GM23338 (cell line): ENCODE measurements at regions not wholly inside any gene's neighbourhood (a gene's known extent, or its start where the extent isn't known, plus 50 kb on each side); places are given as distances from the start of the nearest gene placed in this dataset.

ENCODE experiments used
- ATAC-seq: fragments of 200-7000 bp; cut with Tn5 transposase; 3 replicates; pipeline ENCODE4 v1.9.1; 2020
- DNase-seq: peaks from one replicate; pipeline ENCODE4 v3.0.0-alpha.2; 2015; ENCODE audit warnings: low spot score
- H2AFZ ChIP-seq: fragments of 200-600 bp; sonication (generic); 2 replicates; pipeline ENCODE4 v1.8.0; 2016; ENCODE audit warnings: antibody characterized with exemption, mild to moderate bottlenecking, moderate library complexity
- H3F3A ChIP-seq: fragments of 200-600 bp; sonication (generic); replicated peaks from 2 replicates; pipeline ENCODE4 v1.8.0; 2017; ENCODE audit warnings: antibody characterized with exemption, mixed run types, low read depth
- H3K27ac ChIP-seq: fragments of 200-600 bp; sonication (generic); 2 replicates; pipeline ENCODE4 v1.6.1; 2016; ENCODE audit warnings: low read depth
- H3K27me3 ChIP-seq: fragments of 200-600 bp; sonication (generic); 2 replicates; pipeline ENCODE4 v1.8.0; 2016; ENCODE audit warnings: mild to moderate bottlenecking, mixed run types, moderate library complexity; ENCODE audit not compliant: insufficient read depth
- H3K36me3 ChIP-seq: fragments of 200-600 bp; sonication (generic); 2 replicates; pipeline ENCODE4 v1.8.0; 2016; ENCODE audit warnings: mild to moderate bottlenecking; ENCODE audit not compliant: insufficient read depth
- H3K4me1 ChIP-seq: fragments of 200-600 bp; sonication (generic); 2 replicates; pipeline ENCODE4 v1.8.0; 2016; ENCODE audit warnings: mild to moderate bottlenecking, moderate library complexity; ENCODE audit not compliant: insufficient read depth
- H3K4me2 ChIP-seq: fragments of 200-600 bp; sonication (generic); 2 replicates; pipeline ENCODE4 v1.7.1; 2017; ENCODE audit warnings: mixed run types
- H3K4me3 ChIP-seq: fragments of 200-600 bp; sonication (generic); 2 replicates; pipeline ENCODE4 v1.6.1; 2016; ENCODE audit warnings: mixed run types
- H3K79me2 ChIP-seq: fragments of 200-600 bp; sonication (generic); replicated peaks from 2 replicates; pipeline ENCODE4 v1.8.0; 2017; ENCODE audit warnings: mild to moderate bottlenecking; ENCODE audit not compliant: insufficient read depth
- H3K9me2 ChIP-seq: fragments of 200-600 bp; sonication (generic); 2 replicates; pipeline ENCODE4 v1.8.0; 2017; ENCODE audit not compliant: insufficient read depth
- H4K20me1 ChIP-seq: fragments of 200-600 bp; sonication (generic); replicated peaks from 2 replicates; pipeline ENCODE4 v1.8.0; 2017; ENCODE audit warnings: mild to moderate bottlenecking; ENCODE audit not compliant: insufficient read depth
- H3K27ac Mint-ChIP-seq: 2 replicates; pipeline ENCODE4 v1.8.0; 2020; ENCODE audit warnings: inconsistent platforms, mild to moderate bottlenecking, moderate library complexity, mixed read lengths
- H3K27me3 Mint-ChIP-seq: 3 replicates; pipeline ENCODE4 v1.8.0; 2022; ENCODE audit warnings: low read depth, mild to moderate bottlenecking, moderate library complexity, mixed read lengths, inconsistent platforms; ENCODE audit not compliant: insufficient read depth, poor library complexity
- H3K36me3 Mint-ChIP-seq: 3 replicates; pipeline ENCODE4 v1.8.0; 2021; ENCODE audit warnings: low read depth, mild to moderate bottlenecking, inconsistent platforms, moderate library complexity, mixed read lengths
- H3K4me1 Mint-ChIP-seq: 3 replicates; pipeline ENCODE4 v1.8.0; 2020; ENCODE audit warnings: mild to moderate bottlenecking, inconsistent platforms, mixed read lengths
- H3K4me3 Mint-ChIP-seq: 3 replicates; pipeline ENCODE4 v1.8.0; 2021; ENCODE audit warnings: moderate library complexity, mild to moderate bottlenecking, inconsistent platforms, mixed read lengths
- H3K9me3 Mint-ChIP-seq: 3 replicates; pipeline ENCODE4 v1.8.0; 2020; ENCODE audit warnings: moderate library complexity, mild to moderate bottlenecking, inconsistent platforms, mixed read lengths
- CREB1 ChIP-seq: fragments of 250-450 bp; sonication (Bioruptor Pico); IDR thresholded peaks from 2 replicates; pipeline ENCODE4 v1.5.0; 2020; ENCODE audit warnings: low read depth, mild to moderate bottlenecking, moderate library complexity
- CTCF ChIP-seq, 2 experiments: fragments of 200-600 bp in 1 of 2; sonication (generic) in 1 of 2; conservative IDR thresholded peaks; 2 replicates each; pipeline versions ENCODE4 v1.5.1 to v1.6.1; 2016 to 2017; ENCODE audit warnings: antibody characterized with exemption in 2 of 2, low read depth in 2 of 2, mild to moderate bottlenecking in 2 of 2, moderate library complexity in 1 of 2
- ETS1 ChIP-seq: IDR thresholded peaks from 2 replicates; pipeline ENCODE4 v1.6.1; 2016; ENCODE audit warnings: antibody characterized with exemption
- EZH2 ChIP-seq: fragments of 200-600 bp; sonication (generic); IDR thresholded peaks from one replicate; pipeline ENCODE4 v1.8.0; 2017; ENCODE audit warnings: antibody characterized with exemption, mild to moderate bottlenecking, low read depth; ENCODE audit not compliant: unreplicated experiment
- EZH2phosphoT487 ChIP-seq: fragments of 200-600 bp; sonication (generic); IDR thresholded peaks from one replicate; pipeline ENCODE4 v1.8.1; 2018; ENCODE audit warnings: antibody characterized with exemption; ENCODE audit not compliant: unreplicated experiment
- JUNB ChIP-seq: IDR thresholded peaks from one replicate; pipeline ENCODE4 v1.6.1; 2016; ENCODE audit warnings: antibody characterized with exemption; ENCODE audit not compliant: unreplicated experiment
- NANOG ChIP-seq: IDR thresholded peaks from 2 replicates; pipeline ENCODE4 v1.6.1; 2016; ENCODE audit warnings: antibody characterized with exemption, borderline replicate concordance
- POLR2AphosphoS5 ChIP-seq: IDR thresholded peaks from 2 replicates; pipeline ENCODE4 v1.6.1; 2016; ENCODE audit warnings: antibody characterized with exemption, low read depth
- REST ChIP-seq: IDR thresholded peaks from one replicate; pipeline ENCODE4 v1.6.1; 2018; ENCODE audit warnings: antibody characterized with exemption; ENCODE audit not compliant: unreplicated experiment
- STAT1 ChIP-seq: IDR thresholded peaks from one replicate; pipeline ENCODE4 v1.6.1; 2016; ENCODE audit warnings: antibody characterized with exemption; ENCODE audit not compliant: unreplicated experiment
- ZNF114 ChIP-seq: fragments of 250-450 bp; sonication (Bioruptor Pico); IDR thresholded peaks from 2 replicates; pipeline ENCODE4 v1.5.0; 2020; ENCODE audit warnings: mild to moderate bottlenecking, moderate library complexity
- ZNF331 ChIP-seq: fragments of 250-450 bp; sonication (Bioruptor Pico); IDR thresholded peaks from 2 replicates; pipeline ENCODE4 v1.5.0; 2020; ENCODE audit warnings: low read depth, mild to moderate bottlenecking, moderate library complexity
- ZNF462 ChIP-seq: fragments of 250-450 bp; sonication (Bioruptor Pico); IDR thresholded peaks from 2 replicates; pipeline ENCODE4 v1.5.0; 2020; ENCODE audit warnings: mild to moderate bottlenecking, moderate library complexity

GRCh38 chr13:44738463-44738862, 162.3 kb upstream of the TSC22D1 start:
- no peak overlapping the region for H3K4me3 ChIP-seq
- no peak overlapping the region for H3K27ac ChIP-seq
- H2AFZ ChIP-seq = no peak overlapping the region
- no peaks in the 10 kb centered on the region for H4K20me1 ChIP-seq
- no peak overlapping the region for H3K4me2 ChIP-seq
- TF ChIP-seq POLR2AphosphoS5 (no peak), ZNF331 (CRISPR knock-in tag) (no peak), JUNB (no peak), CTCF (conservative IDR thresholded peaks at IDR 0.05; ENCODE audit: low read depth in 2 of 2) (no peak), STAT1 (no peak), REST (no peak), ZNF114 (CRISPR knock-in tag) (no peak), NANOG (no peak), CREB1 (CRISPR knock-in tag) (no peak), EZH2phosphoT487 (no peak), EZH2 (no peak), ETS1 (no peak), ZNF462 (CRISPR knock-in tag) (no peak)
- Mint-ChIP-seq H3K4me1 (peaks cover 10% of the 10 kb centered on the region), H3K9me3 (peaks cover 2% of the 10 kb centered on the region; the same call in 2 of the 3 replicates), H3K4me3 (no peak overlapping the region), H3K36me3 (no peaks in the 10 kb centered on the region), H3K27me3 (peaks cover 9% of the 10 kb centered on the region), H3K27ac (no peak overlapping the region)
- H3F3A ChIP-seq = no peaks in the 10 kb centered on the region
- DNase-seq (no peak), ATAC-seq (no peak)
- peaks cover 5% of the 10 kb centered on the region; the same call in 1 of the 2 replicates for H3K4me1 ChIP-seq
- no peaks in the 10 kb centered on the region for H3K36me3 ChIP-seq
- no peaks in the 10 kb centered on the region for H3K27me3 ChIP-seq
- peaks cover 3% of the 10 kb centered on the region; the same call in 1 of the 2 replicates for H3K9me2 ChIP-seq
- H3K79me2 ChIP-seq = no peaks in the 10 kb centered on the region
